ENCODE measurements at regions not wholly inside any gene's neighbourhood (a gene's known extent, or its start where the extent isn't known, plus 50 kb on each side); places are given as distances from the start of the nearest gene placed in this dataset.
"Not testable (repeated sequence)": the region's sequence is repeated elsewhere in the genome, so short reads cannot be mapped to it uniquely, and the experiment has no call there.

GRCh38 chr5:34452170-34452828 is 203.8 kb upstream of the RAI14 start:
- DNase-seq: peak; percentile 39 to 62

GRCh38 chr5:34455098-34455497 is 201.0 kb upstream of the RAI14 start:
- no peak for DNase-seq

DNA sequence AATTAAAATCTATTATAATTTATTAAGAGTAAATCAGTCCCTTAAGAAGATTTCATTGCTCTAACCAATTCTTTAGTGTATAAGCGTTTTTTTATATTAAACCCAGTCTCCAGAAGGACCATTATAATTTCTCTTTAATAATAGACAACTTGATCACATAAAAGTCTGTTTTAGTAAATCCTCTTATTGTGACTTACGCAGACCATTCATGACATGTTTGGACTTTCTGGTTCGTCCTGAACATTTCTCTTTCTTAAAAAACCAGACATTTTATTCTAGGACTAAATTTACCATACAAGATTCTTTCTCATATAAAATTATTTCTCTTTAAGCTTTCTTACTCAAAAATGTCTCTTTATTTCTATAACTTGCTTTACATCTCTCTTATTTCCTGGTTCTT is 196.2 kb upstream of the RAI14 start:
- DNase-seq: no peak

DNA sequence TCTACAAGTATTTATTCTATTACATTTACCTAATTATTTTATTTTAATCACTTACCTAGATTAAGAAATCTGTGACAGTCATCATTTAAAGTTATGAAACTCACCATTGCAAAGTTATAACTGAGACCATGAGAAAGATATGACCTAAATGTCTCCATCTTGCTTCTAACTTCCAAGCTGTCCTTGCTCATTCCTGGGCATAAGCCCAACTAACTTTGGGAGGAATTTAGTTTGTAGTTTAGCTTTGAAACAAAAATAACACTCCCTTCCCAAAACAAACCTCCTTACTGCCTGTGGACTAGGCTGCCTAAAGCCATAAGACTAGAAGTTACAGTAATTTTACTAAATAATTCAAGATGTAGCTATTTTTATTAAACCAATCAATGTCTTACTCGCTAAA is 195.6 kb upstream of the RAI14 start:
- no peak for DNase-seq

DNA sequence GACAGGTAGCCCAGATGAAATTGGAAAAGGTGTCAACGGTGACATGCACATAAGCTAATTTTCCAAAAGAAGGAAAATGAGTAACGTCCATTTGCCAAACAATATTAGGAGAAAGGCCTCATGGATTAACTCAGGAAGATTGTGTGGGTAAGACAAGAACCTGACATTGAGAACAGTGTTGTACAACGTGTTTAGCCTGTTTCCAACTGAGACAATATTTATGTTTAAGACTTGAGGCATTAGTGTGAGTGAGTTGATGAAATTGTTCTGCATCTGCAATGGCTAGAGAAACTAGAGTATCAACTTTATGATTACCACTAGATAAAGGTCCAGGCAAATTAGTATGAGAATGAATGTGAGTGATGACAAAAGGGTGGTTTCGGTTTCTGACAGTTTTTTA is 191.3 kb upstream of the RAI14 start:
- no peak for DNase-seq

DNA sequence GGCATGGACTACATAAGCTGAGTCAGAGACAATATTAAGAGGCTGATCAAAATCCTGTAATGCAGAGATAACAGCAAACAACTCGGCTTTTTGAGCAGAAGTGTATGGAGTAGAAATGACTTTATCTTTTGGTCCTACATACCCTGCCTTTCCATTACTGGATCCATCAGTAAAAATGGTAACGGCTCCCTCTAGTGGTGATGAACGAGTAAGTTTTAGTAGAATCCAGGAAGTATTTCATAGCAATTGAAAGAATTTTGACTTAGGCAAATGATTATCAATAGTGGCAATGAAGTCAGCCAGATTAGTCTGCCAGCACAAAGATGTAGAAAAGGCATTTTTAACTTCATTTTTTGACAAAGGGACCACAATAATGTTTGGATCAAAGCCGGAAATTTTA is 190.8 kb upstream of the RAI14 start:
- DNase-seq: peak; percentile 30 to 82

- DNase-seq: not testable (repeated sequence)
Measured at GRCh38 chr5:34466519-34467388, 189.4 kb upstream of the RAI14 start.

- DNase-seq: no peak
Measured at GRCh38 chr5:34467436-34467835, 188.7 kb upstream of the RAI14 start.

DNA sequence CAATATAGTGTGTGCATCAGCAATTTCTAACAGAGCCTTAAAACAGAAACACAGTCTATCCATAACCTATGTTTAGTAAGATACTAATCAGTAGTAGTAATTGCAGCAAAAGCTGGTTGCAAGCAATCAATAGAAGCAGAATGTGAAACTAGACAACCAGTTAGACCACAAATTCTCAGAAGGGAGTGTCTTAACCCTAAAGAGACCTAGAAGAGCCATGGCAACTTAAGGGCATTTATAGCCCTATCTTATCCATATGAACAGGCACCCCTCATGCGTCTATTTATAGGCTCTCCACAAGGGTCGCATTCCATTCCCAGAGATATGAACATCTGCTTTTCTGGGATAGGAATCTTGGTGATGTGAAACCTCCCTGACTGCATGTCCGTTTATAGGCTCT is 188.1 kb upstream of the RAI14 start:
- DNase-seq: not testable (repeated sequence)

DNA sequence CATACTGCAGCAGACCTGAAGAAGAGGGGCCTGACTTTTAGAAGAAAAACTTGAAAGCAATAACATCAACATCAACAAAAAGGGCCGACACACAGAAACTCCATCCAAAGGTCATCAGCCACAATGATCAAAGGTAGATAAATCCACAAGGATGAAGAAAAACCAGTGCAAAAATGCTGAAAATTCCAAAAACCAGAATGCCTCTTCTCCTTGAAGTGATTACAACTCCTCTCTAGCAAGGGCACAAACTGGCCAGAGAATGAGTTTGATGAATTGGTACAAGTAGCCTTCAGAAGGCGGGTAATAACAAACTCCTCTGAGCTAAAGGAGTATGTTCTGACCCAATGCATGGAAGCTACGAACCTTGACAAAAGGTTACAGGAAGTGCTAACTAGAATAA is 186.2 kb upstream of the RAI14 start:
- DNase-seq: no peak

DNA sequence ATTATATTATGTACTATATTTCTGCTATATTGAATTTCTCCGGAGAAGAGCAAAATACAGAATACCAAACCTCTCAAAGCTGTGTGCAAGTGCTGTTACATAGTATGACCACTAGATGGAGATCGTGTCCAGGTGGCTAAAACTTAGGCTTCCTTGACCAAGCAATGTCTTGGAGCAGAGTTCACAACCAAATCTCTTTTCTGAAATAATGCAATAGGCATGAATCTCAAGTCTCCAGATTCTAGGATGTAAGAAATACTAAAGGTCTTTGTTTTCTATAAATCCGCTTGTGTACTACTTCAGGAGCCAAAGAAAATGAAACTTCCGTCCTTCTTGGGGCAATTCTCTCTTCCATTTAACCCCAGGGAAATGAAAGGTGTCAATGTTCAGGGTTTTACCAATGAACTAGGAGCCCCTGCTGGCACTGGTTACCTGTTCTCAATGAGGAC is 181.5 kb upstream of the RAI14 start:
- peak; percentile 41 to 73 for DNase-seq

DNA sequence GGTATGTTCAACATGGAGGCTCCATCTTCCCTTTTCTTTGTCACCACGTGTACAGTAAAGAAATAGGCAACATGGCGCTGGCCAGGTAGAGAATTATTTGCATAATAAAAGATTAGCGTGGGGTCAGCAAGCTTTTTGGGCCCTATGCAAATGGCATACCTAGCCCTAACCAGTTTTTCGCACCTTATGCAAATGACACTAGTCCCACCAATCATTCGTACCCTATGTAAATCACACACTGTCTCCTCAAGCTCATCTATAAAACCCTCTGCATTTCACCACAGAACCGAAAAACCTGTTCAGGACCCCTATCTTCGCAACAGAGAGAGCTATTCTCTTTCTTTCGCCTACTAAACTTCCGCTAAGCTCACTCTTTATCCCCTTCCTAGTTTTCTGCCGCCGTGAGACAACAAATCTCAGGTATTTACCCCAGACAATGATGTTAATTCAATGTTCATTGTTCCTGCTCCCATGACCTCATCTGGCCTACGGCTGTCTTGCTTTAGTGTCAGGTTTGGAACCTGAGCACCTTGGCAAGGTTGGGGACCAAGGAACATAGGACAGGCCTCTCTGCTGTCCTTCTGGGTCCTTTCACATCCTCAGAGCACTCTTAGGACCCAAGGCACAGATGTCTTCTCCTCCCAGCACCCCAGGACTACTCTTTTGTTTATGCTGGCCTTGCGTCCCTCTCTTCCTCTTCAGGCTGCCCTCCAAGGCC is 180.7 kb upstream of the RAI14 start:
- no peak for DNase-seq

- DNase-seq: no peak
Measured at GRCh38 chr5:34476941-34477565, 179.1 kb upstream of the RAI14 start.

DNA sequence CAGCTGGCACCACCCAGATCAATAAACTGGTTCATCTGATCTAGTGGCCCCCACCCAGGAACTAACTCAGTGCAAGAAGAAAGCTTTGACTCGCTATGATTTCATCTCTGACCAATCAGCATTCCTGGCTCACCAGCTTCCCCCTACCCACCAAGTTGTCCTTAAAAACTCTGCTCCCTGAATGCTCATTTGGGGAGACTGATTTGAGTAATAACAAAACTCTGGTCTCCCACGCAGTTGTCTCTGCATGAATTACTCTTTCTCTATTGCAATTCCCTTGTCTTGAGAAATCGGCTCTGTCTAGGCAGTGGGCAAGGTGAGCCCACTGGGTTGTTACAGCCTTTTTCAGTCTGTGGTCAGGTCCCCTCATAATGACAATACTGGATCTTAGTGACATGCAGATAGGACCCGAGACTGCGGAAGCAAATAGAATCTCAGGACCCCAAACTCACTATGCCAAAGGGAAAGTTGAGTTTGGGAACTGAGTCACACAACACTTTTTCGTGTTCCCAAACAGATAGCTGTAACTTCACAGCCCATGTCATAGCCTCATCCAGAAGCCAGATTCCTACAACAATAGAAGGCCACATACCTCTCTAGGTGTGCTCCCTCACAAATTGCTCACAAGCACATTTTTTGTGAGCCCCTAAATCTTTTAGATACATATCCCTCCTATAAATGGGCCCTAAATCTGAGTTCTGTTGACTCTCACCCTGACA is 175.2 kb upstream of the RAI14 start:
- no peak for DNase-seq

GRCh38 chr5:34483442-34484033 is 172.6 kb upstream of the RAI14 start:
- no peak for DNase-seq

GRCh38 chr5:34484216-34484920 is 171.8 kb upstream of the RAI14 start:
- no peak for DNase-seq

DNA sequence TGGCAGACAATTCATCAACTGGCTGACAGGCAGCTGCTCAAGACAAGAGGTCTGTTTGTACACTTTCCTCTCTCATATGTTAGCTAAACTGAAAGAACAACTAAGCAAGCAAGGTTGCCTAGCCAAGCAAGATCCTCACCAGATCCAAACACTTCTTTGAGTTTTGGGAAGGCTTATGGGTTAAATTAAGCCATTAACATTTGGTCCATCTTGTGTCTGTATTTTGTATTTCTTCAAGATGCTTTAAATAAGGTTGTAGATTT is 170.4 kb upstream of the RAI14 start:
- DNase-seq: no peak

- DNase-seq: peak; percentile 91 to 93
Measured at GRCh38 chr5:34486160-34486848, 169.8 kb upstream of the RAI14 start.

GRCh38 chr5:34486849-34487158 is 169.3 kb upstream of the RAI14 start:
- DNase-seq: no peak

DNA sequence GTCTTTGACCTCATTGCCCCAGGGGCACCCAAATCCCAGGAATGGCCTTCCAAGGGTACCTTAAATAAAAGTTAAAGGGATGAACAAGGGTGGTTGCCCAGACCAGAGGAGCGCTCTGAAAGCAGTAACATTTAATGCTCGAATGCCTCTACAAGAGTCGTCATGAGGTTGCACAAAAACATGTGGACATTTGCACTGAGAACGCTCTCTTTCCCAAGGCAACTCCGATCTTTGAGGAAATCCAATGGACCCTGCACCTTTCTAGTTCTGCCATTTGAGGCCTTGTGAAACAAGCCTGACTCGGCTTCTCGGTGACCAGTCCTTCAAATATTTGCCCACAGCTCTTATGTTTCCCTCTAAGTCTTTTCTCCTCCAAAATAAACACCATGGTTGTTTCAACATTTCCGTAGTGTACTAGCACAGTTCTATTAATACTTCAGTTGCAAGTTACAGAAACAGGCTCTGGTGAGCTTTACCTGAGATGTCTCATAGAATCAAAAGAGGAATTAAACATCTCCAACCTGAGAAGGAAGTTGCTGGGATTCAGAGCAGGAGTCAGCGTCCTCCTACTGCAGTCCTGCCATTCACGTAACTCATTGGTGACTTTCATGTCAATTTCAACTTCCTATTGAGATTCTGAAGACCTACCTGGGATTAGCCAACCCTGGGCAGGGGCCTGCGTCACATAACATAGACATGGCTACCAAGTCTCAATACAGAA is 168.8 kb upstream of the RAI14 start:
- DNase-seq: no peak

DNA sequence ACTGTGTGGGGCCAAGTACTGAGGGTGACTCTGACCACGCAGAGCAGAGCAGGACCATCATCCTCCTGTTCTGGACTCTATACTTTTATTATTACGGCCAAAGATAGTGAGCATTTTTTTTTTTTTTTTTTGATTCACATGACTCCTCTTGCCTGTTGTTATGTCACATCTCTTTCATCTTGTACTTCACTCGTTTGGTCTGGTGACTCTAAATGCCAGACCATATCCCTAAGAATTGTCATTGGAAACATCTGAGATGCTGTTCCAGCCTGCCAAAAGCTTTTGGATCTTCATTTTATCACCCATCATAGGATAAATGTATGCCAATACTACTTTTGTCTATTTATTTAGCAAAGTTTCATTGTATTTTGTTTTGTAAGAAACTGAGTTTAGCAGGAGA is 168.2 kb upstream of the RAI14 start:
- DNase-seq: no peak

All from NCI-H446 (cell line).